ENCODE measurements at regions not wholly inside any gene's neighbourhood (a gene's known extent, or its start where the extent isn't known, plus 50 kb on each side); places are given as distances from the start of the nearest gene placed in this dataset.

- TF ChIP-seq CTCF (IDR thresholded peaks at IDR 0.05) (no peak), POLR2A (IDR thresholded peaks at IDR 0.05) (no peak)
Measured at GRCh38 chr1:38787041-38787440, 72.5 kb downstream of the RRAGC start.
